ENCODE measurements at regions not wholly inside any gene's neighbourhood (a gene's known extent, or its start where the extent isn't known, plus 50 kb on each side); places are given as distances from the start of the nearest gene placed in this dataset.

- TF ChIP-seq CTCF (conservative IDR thresholded peaks at IDR 0.05 in 1 of 2, IDR thresholded peaks at IDR 0.05 in 1 of 2; ENCODE audit: extremely low read depth in 1 of 2, insufficient read depth in 1 of 2, low read depth in 1 of 2, low read length in 2 of 2) = no peak
- no peak for TF ChIP-seq EZH2 (IDR thresholded peaks at IDR 0.05; ENCODE audit: borderline replicate concordance, low read length)
Observed at GRCh38 chr6:141443032-141443431, 689.7 kb upstream of the GJE1 start.

Data from mammary epithelial cell (primary cell).